Kidney epithelial cell (primary cell): ENCODE measurements at regions not wholly inside any gene's neighbourhood (a gene's known extent, or its start where the extent isn't known, plus 50 kb on each side); places are given as distances from the start of the nearest gene placed in this dataset.

Experiments used
- DNase-seq: peaks from one replicate; pipeline ENCODE4 v3.0.0-alpha.2; 2010; ENCODE audit warnings: low read depth
- H3K27me3 ChIP-seq: 2 replicates; pipeline ENCODE4 v1.6.0; 2011; ENCODE audit warnings: low read length; ENCODE audit not compliant: control insufficient read depth, insufficient read depth
- H3K36me3 ChIP-seq: 2 replicates; pipeline ENCODE4 v1.5.1; 2011; ENCODE audit warnings: low read length; ENCODE audit not compliant: control insufficient read depth, insufficient read depth
- H3K4me3 ChIP-seq: 2 replicates; pipeline ENCODE4 v1.5.1; 2011; ENCODE audit warnings: low read depth, mild to moderate bottlenecking, control low read depth, low read length
- TF ChIP-seq, protein P1 (sequence below): IDR thresholded peaks from 2 replicates; pipeline ENCODE4 v1.5.1; 2011; ENCODE audit warnings: mild to moderate bottlenecking, moderate library complexity, low read length, control low read depth, inconsistent platforms; ENCODE audit not compliant: insufficient read depth, poor library complexity, severe bottlenecking

DNA sequence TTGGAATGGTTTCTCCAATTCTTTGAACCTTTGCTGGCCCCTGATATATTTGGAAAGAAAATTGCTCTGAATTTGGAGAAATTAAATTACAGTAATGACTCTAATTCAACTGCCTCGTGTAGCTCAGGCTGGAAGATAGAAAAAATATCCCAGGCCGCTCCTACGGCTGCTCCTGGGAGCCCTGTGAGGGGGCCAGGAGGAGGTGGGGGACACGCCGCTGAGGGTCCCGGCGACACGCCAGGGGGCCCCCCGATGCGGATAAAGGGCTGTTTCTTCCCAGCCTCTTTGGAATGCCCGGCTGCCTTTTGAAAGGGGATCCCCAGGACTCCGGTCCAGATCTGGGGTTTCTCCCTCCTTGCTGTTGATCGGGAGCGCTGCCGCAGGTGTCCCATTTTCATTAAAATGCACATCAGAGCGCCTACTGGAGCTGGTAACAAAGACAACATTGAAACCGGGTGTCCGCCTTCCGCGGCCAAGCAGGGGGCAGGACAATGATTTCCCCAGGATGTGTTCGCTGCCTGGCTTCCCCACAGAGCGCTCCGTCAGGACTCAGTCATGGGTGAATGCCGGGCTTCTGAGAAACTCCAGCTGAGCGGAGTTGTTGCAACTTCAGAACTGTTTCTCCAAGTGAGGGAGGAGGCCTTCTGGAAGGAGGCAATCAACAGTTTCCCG is 200.1 kb upstream of the KBTBD8 start:
- H3K4me3 ChIP-seq: peak overlapping the region; percentile 28
- TF ChIP-seq, protein P1, sequence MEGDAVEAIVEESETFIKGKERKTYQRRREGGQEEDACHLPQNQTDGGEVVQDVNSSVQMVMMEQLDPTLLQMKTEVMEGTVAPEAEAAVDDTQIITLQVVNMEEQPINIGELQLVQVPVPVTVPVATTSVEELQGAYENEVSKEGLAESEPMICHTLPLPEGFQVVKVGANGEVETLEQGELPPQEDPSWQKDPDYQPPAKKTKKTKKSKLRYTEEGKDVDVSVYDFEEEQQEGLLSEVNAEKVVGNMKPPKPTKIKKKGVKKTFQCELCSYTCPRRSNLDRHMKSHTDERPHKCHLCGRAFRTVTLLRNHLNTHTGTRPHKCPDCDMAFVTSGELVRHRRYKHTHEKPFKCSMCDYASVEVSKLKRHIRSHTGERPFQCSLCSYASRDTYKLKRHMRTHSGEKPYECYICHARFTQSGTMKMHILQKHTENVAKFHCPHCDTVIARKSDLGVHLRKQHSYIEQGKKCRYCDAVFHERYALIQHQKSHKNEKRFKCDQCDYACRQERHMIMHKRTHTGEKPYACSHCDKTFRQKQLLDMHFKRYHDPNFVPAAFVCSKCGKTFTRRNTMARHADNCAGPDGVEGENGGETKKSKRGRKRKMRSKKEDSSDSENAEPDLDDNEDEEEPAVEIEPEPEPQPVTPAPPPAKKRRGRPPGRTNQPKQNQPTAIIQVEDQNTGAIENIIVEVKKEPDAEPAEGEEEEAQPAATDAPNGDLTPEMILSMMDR: no peak
- H3K27me3 ChIP-seq: no peaks in the 10 kb centered on the region
- peak; percentile 63 for DNase-seq
- no peaks in the 10 kb centered on the region for H3K36me3 ChIP-seq

DNA sequence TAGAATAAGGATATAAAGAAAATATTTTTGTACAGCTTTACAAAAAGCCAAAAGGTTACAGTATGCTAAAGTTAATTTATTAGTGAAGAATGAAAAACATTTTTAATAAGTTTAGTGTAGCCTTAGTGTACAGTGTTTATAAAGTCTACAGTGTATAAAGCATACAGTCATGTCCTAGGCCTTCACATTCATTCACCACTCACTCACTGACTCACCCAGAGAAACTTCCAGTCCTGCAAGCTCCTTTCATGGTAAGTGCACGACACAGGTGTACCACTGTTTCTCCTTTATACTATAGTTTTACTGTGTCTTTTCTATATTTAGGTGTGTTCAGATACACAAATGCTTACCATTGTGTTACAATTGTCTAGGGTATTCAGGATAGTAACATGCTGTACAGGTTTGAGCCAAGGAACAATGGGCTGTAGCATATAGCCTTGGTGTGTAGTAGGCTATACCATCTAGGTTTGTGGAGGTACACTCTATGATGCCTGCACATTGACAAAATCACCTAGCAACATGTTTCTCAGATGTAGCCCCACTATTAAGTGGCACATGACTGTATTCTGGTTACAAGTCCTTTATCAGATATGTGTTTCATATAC is 197.1 kb upstream of the KBTBD8 start:
- DNase-seq: no peak
- H3K4me3 ChIP-seq: no peak overlapping the region

DNA sequence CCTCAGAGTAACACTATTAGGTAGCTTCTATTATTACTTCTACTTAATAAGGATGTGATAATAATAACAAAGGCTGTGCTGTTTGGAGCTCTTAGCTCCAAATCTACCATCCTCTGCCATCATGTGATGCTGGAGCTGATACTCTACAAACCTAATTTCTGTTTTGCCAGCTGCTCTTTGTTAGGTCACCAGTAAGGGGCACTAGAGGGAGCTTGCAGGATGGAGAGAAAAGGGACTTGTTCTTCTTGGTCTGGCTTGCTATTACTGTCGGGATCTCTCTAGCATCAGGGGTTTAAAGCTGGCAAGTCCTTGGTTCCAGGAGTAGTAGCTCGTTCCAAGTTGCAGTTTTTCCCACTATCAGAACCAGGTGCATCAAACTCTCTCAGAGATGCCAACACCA is 194.9 kb upstream of the KBTBD8 start:
- H3K27me3 ChIP-seq: no peaks in the 10 kb centered on the region
- no peak for DNase-seq
- TF ChIP-seq, protein P1: peak; percentile 22
- H3K4me3 ChIP-seq: no peak overlapping the region
- H3K36me3 ChIP-seq: no peaks in the 10 kb centered on the region

More for the DNA sequence above, 197.1 kb upstream of the KBTBD8 start:
- Histone ChIP-seq H3K36me3 (no peaks in the 10 kb centered on the region), H3K27me3 (no peaks in the 10 kb centered on the region)
- TF ChIP-seq, protein P1: no peak

DNA sequence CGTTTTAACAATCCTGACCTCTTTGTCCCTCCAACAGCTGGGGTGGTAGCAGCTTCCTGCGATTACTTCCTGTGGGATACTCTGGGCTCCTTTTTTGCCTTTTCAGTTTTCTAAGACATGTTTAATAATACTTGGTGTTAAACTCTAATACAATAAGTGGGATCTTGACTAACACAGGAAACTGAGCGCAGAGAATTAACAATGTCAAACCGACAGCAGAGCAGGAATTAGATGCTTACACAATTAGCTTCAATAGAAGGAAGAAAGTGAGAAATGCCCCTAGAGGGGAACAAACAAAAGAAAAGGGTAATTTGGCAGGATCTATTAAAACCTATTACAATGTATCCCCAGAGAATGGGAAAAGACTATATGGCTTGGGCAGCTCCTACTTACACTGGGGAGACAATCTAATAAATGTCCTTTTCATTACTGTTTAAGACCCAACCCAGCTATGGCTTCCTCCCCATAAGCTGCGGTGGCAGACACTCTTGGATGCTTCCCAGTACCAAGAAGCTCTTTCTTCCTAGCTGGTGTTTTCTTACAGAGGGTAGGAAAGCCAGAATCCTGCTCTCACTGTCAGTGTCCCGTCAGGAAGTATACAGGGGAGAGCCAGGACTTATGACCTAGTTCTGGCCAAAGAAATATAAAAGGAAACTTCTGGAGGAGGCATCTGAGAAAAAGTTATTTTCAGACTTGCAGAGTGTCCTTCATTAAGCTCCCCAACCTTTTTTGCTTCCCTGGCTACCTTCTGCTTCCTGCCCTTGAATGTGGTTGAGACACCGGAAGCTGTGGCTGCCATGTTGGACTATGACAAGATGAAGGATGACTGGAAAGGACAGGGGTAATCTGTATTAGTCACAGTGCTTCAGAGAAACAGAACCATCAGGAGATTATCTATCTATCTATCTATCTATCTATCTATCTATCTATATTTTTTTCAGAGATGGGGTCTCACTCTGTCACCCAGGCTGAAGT is 194.1 kb upstream of the KBTBD8 start:
- DNase-seq: no peak
- no peaks in the 10 kb centered on the region for H3K36me3 ChIP-seq
- TF ChIP-seq, protein P1: no peak

DNA sequence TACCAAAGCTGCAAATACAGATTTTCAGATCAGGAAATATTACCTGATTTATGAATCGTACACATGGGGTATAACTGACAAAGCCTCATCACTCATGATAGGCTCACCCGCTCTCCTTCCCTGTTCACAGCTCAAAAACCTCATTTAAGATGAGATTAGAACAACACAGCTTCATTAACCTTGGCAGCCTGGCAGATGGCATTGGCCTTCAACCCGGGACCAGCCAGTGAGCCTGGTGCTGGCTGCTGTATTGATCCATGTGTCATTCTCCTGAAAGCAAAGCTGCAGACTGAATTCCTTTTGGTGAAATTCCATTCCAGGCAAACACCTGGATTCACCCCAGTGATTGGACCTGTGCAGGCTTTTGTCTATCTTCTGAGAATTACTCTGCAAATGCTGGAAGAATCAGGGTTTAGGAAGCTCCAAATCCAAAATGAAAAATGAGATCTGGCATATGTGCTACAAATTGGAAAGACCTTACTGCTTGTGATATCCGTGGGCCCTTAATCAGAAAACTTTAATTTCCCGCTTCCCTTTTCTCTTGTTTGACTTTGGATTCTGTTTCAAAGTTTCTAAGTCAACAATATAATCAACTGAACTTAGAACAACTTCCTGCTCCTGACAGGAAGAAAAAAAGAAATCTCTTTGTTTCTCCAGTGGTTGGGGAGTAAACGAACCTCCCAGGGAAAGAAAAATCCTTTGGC is 189.1 kb upstream of the KBTBD8 start:
- TF ChIP-seq, protein P1: no peak
- H3K27me3 ChIP-seq: no peaks in the 10 kb centered on the region
- no peak for DNase-seq
- no peak overlapping the region for H3K4me3 ChIP-seq
- no peaks in the 10 kb centered on the region for H3K36me3 ChIP-seq

More for the DNA sequence above, 194.1 kb upstream of the KBTBD8 start:
- Histone ChIP-seq H3K4me3 (no peak overlapping the region), H3K27me3 (no peaks in the 10 kb centered on the region)
